Breast epithelium (tissue), 3 donors: ENCODE measurements at regions not wholly inside any gene's neighbourhood (a gene's known extent, or its start where the extent isn't known, plus 50 kb on each side); places are given as distances from the start of the nearest gene placed in this dataset.

Experiments used
- POLR2A ChIP-seq: fragments of 450-650 bp; IDR thresholded peaks from one replicate; pipeline ENCODE4 v1.6.1; 2016; ENCODE audit warnings: antibody characterized with exemption, mild to moderate bottlenecking, moderate library complexity
- POLR2AphosphoS5 ChIP-seq, 3 donors: sonication (generic); formaldehyde crosslinking; IDR thresholded peaks; one replicate each; pipeline ENCODE4 v1.6.1; 2017; ENCODE audit warnings: antibody characterized with exemption in 3 of 3
- TF ChIP-seq, protein P1 (sequence below), 3 donors: fragments of 450-650 bp; IDR thresholded peaks; one replicate each; pipeline ENCODE4 v1.5.1; 2016 to 2017; ENCODE audit warnings: antibody characterized with exemption in 3 of 3, mild to moderate bottlenecking in 3 of 3, moderate library complexity in 3 of 3

DNA sequence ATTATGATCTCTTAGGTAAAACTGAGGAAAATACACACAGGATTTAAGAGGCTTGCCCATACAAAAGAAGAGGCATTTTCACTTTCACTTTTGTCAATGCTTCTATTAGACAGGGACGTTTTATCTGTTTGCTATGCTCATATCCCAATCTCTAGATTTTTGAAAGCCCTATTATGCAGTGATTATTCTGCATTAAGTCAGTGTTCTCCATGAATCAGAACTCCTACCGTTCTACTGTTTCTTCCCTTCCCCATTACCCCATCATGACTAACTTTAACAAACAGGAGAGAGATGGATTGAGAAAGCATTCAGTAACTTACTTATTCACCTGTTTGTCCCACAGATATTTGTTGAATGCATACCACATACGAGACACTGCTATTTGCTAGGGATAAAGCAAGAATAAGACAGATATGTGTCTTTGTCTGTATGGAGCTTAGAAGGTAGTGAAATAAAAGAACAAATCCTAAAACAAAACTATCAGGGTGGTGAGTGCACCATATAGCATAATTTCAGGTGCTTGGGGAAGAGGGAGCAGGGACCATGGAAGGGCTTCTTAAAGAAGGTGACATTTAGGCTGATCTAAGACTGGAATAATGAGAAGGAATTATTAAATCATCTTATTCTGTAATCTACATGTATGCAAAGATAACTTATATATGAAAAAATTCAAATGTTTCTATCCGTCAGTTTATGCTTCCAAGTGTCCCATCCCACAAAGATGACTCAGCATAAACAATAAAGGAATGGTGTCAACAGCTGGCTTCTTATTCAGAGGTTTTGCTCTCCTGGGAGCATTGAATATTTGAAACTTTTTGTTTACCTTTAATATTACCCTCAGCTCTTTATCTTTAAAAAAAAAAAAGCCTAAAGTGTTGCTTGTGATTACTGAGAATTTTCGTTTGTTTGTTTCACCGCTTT, 328.1 kb downstream of the HINT1 start:
- TF ChIP-seq, protein P1, sequence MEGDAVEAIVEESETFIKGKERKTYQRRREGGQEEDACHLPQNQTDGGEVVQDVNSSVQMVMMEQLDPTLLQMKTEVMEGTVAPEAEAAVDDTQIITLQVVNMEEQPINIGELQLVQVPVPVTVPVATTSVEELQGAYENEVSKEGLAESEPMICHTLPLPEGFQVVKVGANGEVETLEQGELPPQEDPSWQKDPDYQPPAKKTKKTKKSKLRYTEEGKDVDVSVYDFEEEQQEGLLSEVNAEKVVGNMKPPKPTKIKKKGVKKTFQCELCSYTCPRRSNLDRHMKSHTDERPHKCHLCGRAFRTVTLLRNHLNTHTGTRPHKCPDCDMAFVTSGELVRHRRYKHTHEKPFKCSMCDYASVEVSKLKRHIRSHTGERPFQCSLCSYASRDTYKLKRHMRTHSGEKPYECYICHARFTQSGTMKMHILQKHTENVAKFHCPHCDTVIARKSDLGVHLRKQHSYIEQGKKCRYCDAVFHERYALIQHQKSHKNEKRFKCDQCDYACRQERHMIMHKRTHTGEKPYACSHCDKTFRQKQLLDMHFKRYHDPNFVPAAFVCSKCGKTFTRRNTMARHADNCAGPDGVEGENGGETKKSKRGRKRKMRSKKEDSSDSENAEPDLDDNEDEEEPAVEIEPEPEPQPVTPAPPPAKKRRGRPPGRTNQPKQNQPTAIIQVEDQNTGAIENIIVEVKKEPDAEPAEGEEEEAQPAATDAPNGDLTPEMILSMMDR (IDR thresholded peaks at IDR 0.05), result no peak
- TF ChIP-seq POLR2AphosphoS5 (IDR thresholded peaks at IDR 0.05) (no peak), POLR2A (no peak)
